IMR-90 (cell line): ENCODE measurements at regions not wholly inside any gene's neighbourhood (a gene's known extent, or its start where the extent isn't known, plus 50 kb on each side); places are given as distances from the start of the nearest gene placed in this dataset.

Experiments used
- ATAC-seq: fragments of 200-7000 bp; cut with Tn5 transposase; 2 replicates; pipeline ENCODE4 v1.9.1; 2020; ENCODE audit warnings: low read depth, mild to moderate bottlenecking, moderate library complexity
- BruUV-seq: library from RNA; stranded (reverse); fragments of 400-500 nt; replicated peaks from 2 replicates; lab custom pipeline; 2021; lab: Mats Ljungman, UMichigan
- CTCF ChIA-PET: fragments of 300-600 bp; formaldehyde crosslinking; extraction: SDS; loops from one replicate; lab custom pipeline; 2021; ENCODE audit warnings: antibody characterized with exemption; lab: Yijun Ruan, JAX
- POLR2A ChIA-PET: fragments of 300-600 bp; sonication (Branson Sonifier 250); formaldehyde crosslinking; loops from one replicate; lab custom pipeline; 2022; ENCODE audit warnings: antibody characterized with exemption; ENCODE audit not compliant: unreplicated experiment; lab: Charles Lee
- DNase-seq: peaks from one replicate; pipeline ENCODE4 v3.0.0; 2013
- H2AFZ ChIP-seq: replicated peaks from 2 replicates; pipeline ENCODE3; 2013; ENCODE audit warnings: low read length, mild to moderate bottlenecking; ENCODE audit not compliant: poor library complexity
- H2AK5ac ChIP-seq: 2 replicates; pipeline ENCODE4 v1.6.1; 2013; ENCODE audit warnings: low read depth, low read length, inconsistent platforms
- H2AK9ac ChIP-seq: replicated peaks from 2 replicates; pipeline ENCODE3; 2013; ENCODE audit warnings: mild to moderate bottlenecking, low read depth, low read length, moderate library complexity; ENCODE audit not compliant: poor library complexity
- H2BK120ac ChIP-seq: 2 replicates; pipeline ENCODE4 v1.6.1; 2013; ENCODE audit warnings: low read depth, low read length, inconsistent platforms
- H2BK15ac ChIP-seq: 3 replicates; pipeline ENCODE4 v1.6.1; 2013; ENCODE audit warnings: low read depth, low read length, inconsistent platforms
- H2BK20ac ChIP-seq: 2 replicates; pipeline ENCODE4 v1.6.1; 2013; ENCODE audit warnings: low read depth, mild to moderate bottlenecking, inconsistent platforms, low read length, moderate library complexity
- H2BK5ac ChIP-seq: 2 replicates; pipeline ENCODE4 v1.6.1; 2013; ENCODE audit warnings: mild to moderate bottlenecking, low read depth, low read length, inconsistent platforms; ENCODE audit not compliant: poor library complexity, severe bottlenecking
- H3K14ac ChIP-seq: replicated peaks from 2 replicates; pipeline ENCODE4 v1.6.1; 2013; ENCODE audit warnings: low read depth, low read length, inconsistent platforms
- H3K18ac ChIP-seq: 2 replicates; pipeline ENCODE4 v1.6.1; 2013; ENCODE audit warnings: low read depth, low read length, control low read depth
- H3K23ac ChIP-seq: 2 replicates; pipeline ENCODE4 v1.6.1; 2013; ENCODE audit warnings: low read depth, low read length, inconsistent platforms
- H3K27ac ChIP-seq: 2 replicates; pipeline ENCODE4 v1.5.1; 2013; ENCODE audit warnings: mild to moderate bottlenecking, control low read depth, low read length; ENCODE audit not compliant: insufficient read depth
- H3K27me3 ChIP-seq: 2 replicates; pipeline ENCODE4 v1.6.1; 2013; ENCODE audit warnings: low read length; ENCODE audit not compliant: control insufficient read depth, insufficient read depth
- H3K36me3 ChIP-seq: 2 replicates; pipeline ENCODE4 v1.6.1; 2013; ENCODE audit warnings: low read length, mixed read lengths; ENCODE audit not compliant: control insufficient read depth, insufficient read depth
- H3K4ac ChIP-seq: 2 replicates; pipeline ENCODE4 v1.6.1; 2013; ENCODE audit warnings: low read depth, low read length, inconsistent platforms
- H3K4me1 ChIP-seq: 2 replicates; pipeline ENCODE4 v1.6.1; 2013; ENCODE audit warnings: low read length, mixed read lengths; ENCODE audit not compliant: control insufficient read depth, insufficient read depth
- H3K4me2 ChIP-seq: 2 replicates; pipeline ENCODE4 v1.6.1; 2013; ENCODE audit warnings: low read depth, mild to moderate bottlenecking, control low read depth, low read length, moderate library complexity
- H3K4me3 ChIP-seq: 2 replicates; pipeline ENCODE4 v1.5.1; 2013; ENCODE audit warnings: low read depth, mild to moderate bottlenecking, control low read depth, low read length, moderate library complexity; ENCODE audit not compliant: insufficient read depth
- H3K56ac ChIP-seq: 2 replicates; pipeline ENCODE4 v1.6.1; 2013; ENCODE audit warnings: low read length, inconsistent platforms; ENCODE audit not compliant: insufficient read depth; ENCODE audit errors: extremely low read depth
- H3K79me1 ChIP-seq, 2 experiments: 2 replicates each; pipeline ENCODE4 v1.6.1; 2013; ENCODE audit warnings: low read length in 2 of 2, inconsistent platforms in 1 of 2, low read depth in 1 of 2
- H3K9ac ChIP-seq: 2 replicates; pipeline ENCODE4 v1.6.1; 2013; ENCODE audit warnings: low read depth, low read length, control low read depth
- H3K9me1 ChIP-seq: 2 replicates; pipeline ENCODE4 v1.6.1; 2013; ENCODE audit warnings: low read length, inconsistent platforms; ENCODE audit not compliant: insufficient read depth
- H3K9me3 ChIP-seq: 2 replicates; pipeline ENCODE4 v1.6.1; 2013; ENCODE audit warnings: low read length; ENCODE audit not compliant: control insufficient read depth, insufficient read depth
- H4K20me1 ChIP-seq: 2 replicates; pipeline ENCODE4 v1.6.1; 2013; ENCODE audit warnings: low read length, inconsistent platforms; ENCODE audit not compliant: insufficient read depth
- H4K5ac ChIP-seq: 2 replicates; pipeline ENCODE4 v1.6.1; 2013; ENCODE audit warnings: mild to moderate bottlenecking, low read depth, low read length, control low read depth
- H4K8ac ChIP-seq, 2 experiments: 2 replicates each; pipeline ENCODE4 v1.6.1; 2013; ENCODE audit warnings: low read depth in 2 of 2, low read length in 2 of 2, control low read depth in 1 of 2, inconsistent platforms in 1 of 2
- H4K91ac ChIP-seq: 2 replicates; pipeline ENCODE4 v1.6.1; 2013; ENCODE audit warnings: low read depth, low read length, inconsistent platforms; ENCODE audit not compliant: insufficient read depth
- BHLHE40 ChIP-seq: fragments of 150-350 bp; IDR thresholded peaks from 2 replicates; pipeline ENCODE4 v1.6.1; 2016; ENCODE audit warnings: mild to moderate bottlenecking, low read depth, low read length
- CHD1 ChIP-seq: IDR thresholded peaks from 2 replicates; pipeline ENCODE4 v1.6.1; 2012; ENCODE audit warnings: low read depth, low read length, improper control_type of control experiment
- FOS ChIP-seq: fragments of 150-350 bp; IDR thresholded peaks from 2 replicates; pipeline ENCODE4 v1.6.1; 2016; ENCODE audit warnings: low read depth, low read length
- MAFK ChIP-seq: IDR thresholded peaks from 2 replicates; pipeline ENCODE4 v1.6.1; 2012; ENCODE audit warnings: low read depth, low read length, improper control_type of control experiment
- MAZ ChIP-seq: IDR thresholded peaks from 2 replicates; pipeline ENCODE4 v1.6.1; 2012; ENCODE audit warnings: low read depth, mild to moderate bottlenecking, low read length, improper control_type of control experiment, moderate library complexity, borderline replicate concordance
- MXI1 ChIP-seq: IDR thresholded peaks from 2 replicates; pipeline ENCODE4 v1.6.1; 2012; ENCODE audit warnings: low read depth, mild to moderate bottlenecking, low read length, moderate library complexity, borderline replicate concordance
- NFE2L2 ChIP-seq: fragments of 150-350 bp; IDR thresholded peaks from 2 replicates; pipeline ENCODE4 v1.6.1; 2016; ENCODE audit warnings: low read depth, mild to moderate bottlenecking, low read length
- POLR2A ChIP-seq: IDR thresholded peaks from 2 replicates; pipeline ENCODE4 v1.6.1; 2012; ENCODE audit warnings: mild to moderate bottlenecking, low read depth, low read length
- RAD21 ChIP-seq: IDR thresholded peaks from 2 replicates; pipeline ENCODE4 v1.6.1; 2012; ENCODE audit warnings: low read length, improper control_type of control experiment
- RCOR1 ChIP-seq: IDR thresholded peaks from 2 replicates; pipeline ENCODE4 v1.6.1; 2012; ENCODE audit warnings: mild to moderate bottlenecking, low read length, improper control_type of control experiment; ENCODE audit not compliant: insufficient replicate concordance
- RFX5 ChIP-seq: IDR thresholded peaks from 2 replicates; pipeline ENCODE4 v1.8.0; 2012; ENCODE audit warnings: low read depth, mild to moderate bottlenecking, low read length, moderate library complexity
- WGBS, 2 experiments: methylation state at CpG; one replicate each; pipeline versions ENCODE4 v1.1.5 to v1.1.7; 2013; ENCODE audit warnings: missing lambda C conversion rate in 2 of 2; ENCODE audit not compliant: insufficient read length in 1 of 2; ENCODE audit errors: extremely low coverage in 2 of 2; 5-methylcytosine and 5-hydroxymethylcytosine counted together
- dilution Hi-C: fragments of 300-500 bp; cut with HindIII; formaldehyde crosslinking; loops from one replicate; pipeline ENCODE4 v1.14.3; 2018; ENCODE audit warnings: low sequenced_read_pairs; ENCODE audit not compliant: unreplicated experiment
- in situ Hi-C: fragments of 300-500 bp; cut with MboI; formaldehyde crosslinking; loops from 3 replicates; pipeline ENCODE4 v1.14.3; 2019; ENCODE audit warnings: low sequenced_read_pairs, inconsistent platforms, mixed read lengths
- intact Hi-C: fragments of 100-400 bp; cut with micrococcal nuclease; formaldehyde crosslinking; loops from 2 replicates; pipeline ENCODE4 v1.10.0; 2022
- TF ChIP-seq, protein P1 (sequence below): conservative IDR thresholded peaks from 2 replicates; pipeline ENCODE4 v1.5.1; 2012; ENCODE audit warnings: mild to moderate bottlenecking, low read depth, low read length, improper control_type of control experiment
- TF ChIP-seq, protein P2 (sequence below): fragments of 150-350 bp; IDR thresholded peaks from 2 replicates; pipeline ENCODE4 v1.6.1; 2016; ENCODE audit warnings: low read depth, mild to moderate bottlenecking, low read length, moderate library complexity, borderline replicate concordance

DNA sequence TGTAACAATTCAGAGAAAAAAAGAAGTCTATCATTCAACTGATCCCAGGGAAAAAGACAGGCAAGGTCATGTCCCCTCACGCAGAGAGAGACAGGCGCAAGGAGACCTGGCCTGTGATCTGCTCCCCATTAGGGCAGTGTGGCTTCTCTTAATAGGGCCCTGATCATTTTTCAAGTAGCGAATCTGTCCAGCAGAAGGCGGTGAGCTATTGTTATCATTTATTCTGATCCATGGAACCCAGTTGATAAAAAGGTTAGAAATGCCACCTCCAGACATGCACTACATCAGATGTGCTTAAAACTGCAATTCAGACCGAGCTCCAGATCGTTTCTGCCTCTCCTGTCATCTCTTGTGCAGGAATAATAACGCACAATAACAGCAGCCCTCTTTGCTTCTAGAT lies 1025.6 kb upstream of the PIK3C3 start:
- H2AFZ ChIP-seq = no peak overlapping the region
- no peak overlapping the region for H3K27ac ChIP-seq
- no peak overlapping the region for H2AK5ac ChIP-seq
- intact Hi-C loops = no loop called here
- no CpG with 5 or more reads among the region's 7 CpGs for WGBS, 2 experiments
- in situ Hi-C loops = no loop called here
- no peak overlapping the region for H3K14ac ChIP-seq
- no TSS peak for BruUV-seq
- H2BK120ac ChIP-seq = no peak overlapping the region
- no peaks in the 10 kb centered on the region for H3K36me3 ChIP-seq
- no peak overlapping the region for H2BK5ac ChIP-seq
- H2AK9ac ChIP-seq = no peak overlapping the region
- no peak overlapping the region for H4K91ac ChIP-seq
- ChIA-PET CTCF (interaction anchor here (0.6 kb wide), 1 partner anchor 88 kb away, joined by 3 read pairs; no protein-coding TSS in a partner anchor), POLR2A (no interaction called here)
- no peak for TF ChIP-seq RFX5
- TF ChIP-seq FOS = no peak
- TF ChIP-seq, protein P1, sequence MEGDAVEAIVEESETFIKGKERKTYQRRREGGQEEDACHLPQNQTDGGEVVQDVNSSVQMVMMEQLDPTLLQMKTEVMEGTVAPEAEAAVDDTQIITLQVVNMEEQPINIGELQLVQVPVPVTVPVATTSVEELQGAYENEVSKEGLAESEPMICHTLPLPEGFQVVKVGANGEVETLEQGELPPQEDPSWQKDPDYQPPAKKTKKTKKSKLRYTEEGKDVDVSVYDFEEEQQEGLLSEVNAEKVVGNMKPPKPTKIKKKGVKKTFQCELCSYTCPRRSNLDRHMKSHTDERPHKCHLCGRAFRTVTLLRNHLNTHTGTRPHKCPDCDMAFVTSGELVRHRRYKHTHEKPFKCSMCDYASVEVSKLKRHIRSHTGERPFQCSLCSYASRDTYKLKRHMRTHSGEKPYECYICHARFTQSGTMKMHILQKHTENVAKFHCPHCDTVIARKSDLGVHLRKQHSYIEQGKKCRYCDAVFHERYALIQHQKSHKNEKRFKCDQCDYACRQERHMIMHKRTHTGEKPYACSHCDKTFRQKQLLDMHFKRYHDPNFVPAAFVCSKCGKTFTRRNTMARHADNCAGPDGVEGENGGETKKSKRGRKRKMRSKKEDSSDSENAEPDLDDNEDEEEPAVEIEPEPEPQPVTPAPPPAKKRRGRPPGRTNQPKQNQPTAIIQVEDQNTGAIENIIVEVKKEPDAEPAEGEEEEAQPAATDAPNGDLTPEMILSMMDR = no peak
- TF ChIP-seq RCOR1 = no peak
- no peak for TF ChIP-seq MAZ
- TF ChIP-seq NFE2L2 = no peak
- TF ChIP-seq, protein P2, sequence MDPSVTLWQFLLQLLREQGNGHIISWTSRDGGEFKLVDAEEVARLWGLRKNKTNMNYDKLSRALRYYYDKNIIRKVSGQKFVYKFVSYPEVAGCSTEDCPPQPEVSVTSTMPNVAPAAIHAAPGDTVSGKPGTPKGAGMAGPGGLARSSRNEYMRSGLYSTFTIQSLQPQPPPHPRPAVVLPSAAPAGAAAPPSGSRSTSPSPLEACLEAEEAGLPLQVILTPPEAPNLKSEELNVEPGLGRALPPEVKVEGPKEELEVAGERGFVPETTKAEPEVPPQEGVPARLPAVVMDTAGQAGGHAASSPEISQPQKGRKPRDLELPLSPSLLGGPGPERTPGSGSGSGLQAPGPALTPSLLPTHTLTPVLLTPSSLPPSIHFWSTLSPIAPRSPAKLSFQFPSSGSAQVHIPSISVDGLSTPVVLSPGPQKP = no peak
- TF ChIP-seq POLR2A = no peak
- TF ChIP-seq MXI1 = no peak
- no peak for TF ChIP-seq BHLHE40
- TF ChIP-seq CHD1 = no peak
- TF ChIP-seq RAD21 = no peak
- no peak for TF ChIP-seq MAFK
- no peak overlapping the region for H3K4me3 ChIP-seq
- no peak for DNase-seq
- H2BK20ac ChIP-seq = no peak overlapping the region
- H3K4ac ChIP-seq = no peak overlapping the region
- no peak overlapping the region for H3K56ac ChIP-seq
- no peak for ATAC-seq
- no peaks in the 10 kb centered on the region for H3K79me1 ChIP-seq
- no peak overlapping the region for H4K5ac ChIP-seq
- H4K8ac ChIP-seq = no peak overlapping the region
- no peak overlapping the region for H3K9ac ChIP-seq
- no peaks in the 10 kb centered on the region for H3K4me1 ChIP-seq
- H3K27me3 ChIP-seq = no peaks in the 10 kb centered on the region
- H3K23ac ChIP-seq = no peak overlapping the region
- no peaks in the 10 kb centered on the region for H3K9me3 ChIP-seq
- dilution Hi-C loops = no loop called here
- no peak overlapping the region for H3K4me2 ChIP-seq
- no peak overlapping the region for H2BK15ac ChIP-seq
- H3K18ac ChIP-seq = no peak overlapping the region
- no peaks in the 10 kb centered on the region for H4K20me1 ChIP-seq
- no peaks in the 10 kb centered on the region for H3K9me1 ChIP-seq
